ENCODE measurements at regions not wholly inside any gene's neighbourhood (a gene's known extent, or its start where the extent isn't known, plus 50 kb on each side); places are given as distances from the start of the nearest gene placed in this dataset.
A peak's percentile ranks its signal among the peaks of the same experiment; 100 is the strongest.

- DNase-seq (ENCODE audit: low read depth) = no peak
- peak; percentile 29 for TF ChIP-seq CTCF (IDR thresholded peaks at IDR 0.05; ENCODE audit: low read depth, low read length, missing control alignments)
Measured at GRCh38 chrX:20527558-20528011, 260.9 kb upstream of the RPS6KA3 start.

GRCh38 chrX:20527041-20527440 is 260.3 kb upstream of the RPS6KA3 start:
- no peak for DNase-seq (ENCODE audit: low read depth)
- H3K4me3 ChIP-seq (ENCODE audit: low read depth, low read length) = no peak overlapping the region
- no peak for TF ChIP-seq CTCF (IDR thresholded peaks at IDR 0.05; ENCODE audit: low read depth, low read length, missing control alignments)

More at GRCh38 chrX:20527558-20528011, 260.9 kb upstream of the RPS6KA3 start:
- H3K4me3 ChIP-seq (ENCODE audit: low read depth, low read length) = no peak overlapping the region

GRCh38 chrX:20523626-20524312 is 257.1 kb upstream of the RPS6KA3 start:
- no peak for DNase-seq (ENCODE audit: low read depth)
- TF ChIP-seq CTCF (IDR thresholded peaks at IDR 0.05; ENCODE audit: low read depth, low read length, missing control alignments) = no peak
- no peak overlapping the region for H3K4me3 ChIP-seq (ENCODE audit: low read depth, low read length)

GRCh38 chrX:20522420-20522819 is 255.7 kb upstream of the RPS6KA3 start:
- H3K4me3 ChIP-seq (ENCODE audit: low read depth, low read length) = no peak overlapping the region
- no peak for DNase-seq (ENCODE audit: low read depth)
- TF ChIP-seq CTCF (IDR thresholded peaks at IDR 0.05; ENCODE audit: low read depth, low read length, missing control alignments) = no peak

GRCh38 chrX:20521222-20521621 is 254.5 kb upstream of the RPS6KA3 start:
- no peak for DNase-seq (ENCODE audit: low read depth)
- no peak overlapping the region for H3K4me3 ChIP-seq (ENCODE audit: low read depth, low read length)
- TF ChIP-seq CTCF (IDR thresholded peaks at IDR 0.05; ENCODE audit: low read depth, low read length, missing control alignments) = no peak

- no peak for TF ChIP-seq CTCF (IDR thresholded peaks at IDR 0.05; ENCODE audit: low read depth, low read length, missing control alignments)
- DNase-seq (ENCODE audit: low read depth) = no peak
- no peak overlapping the region for H3K4me3 ChIP-seq (ENCODE audit: low read depth, low read length)
Measured at GRCh38 chrX:20519826-20520225, 253.1 kb upstream of the RPS6KA3 start.

GRCh38 chrX:20519146-20519545 is 252.4 kb upstream of the RPS6KA3 start:
- H3K4me3 ChIP-seq (ENCODE audit: low read depth, low read length) = no peak overlapping the region
- DNase-seq (ENCODE audit: low read depth) = no peak
- no peak for TF ChIP-seq CTCF (IDR thresholded peaks at IDR 0.05; ENCODE audit: low read depth, low read length, missing control alignments)

All from GM12864 (cell line).